ENCODE measurements at regions not wholly inside any gene's neighbourhood (a gene's known extent, or its start where the extent isn't known, plus 50 kb on each side); places are given as distances from the start of the nearest gene placed in this dataset.

DNA sequence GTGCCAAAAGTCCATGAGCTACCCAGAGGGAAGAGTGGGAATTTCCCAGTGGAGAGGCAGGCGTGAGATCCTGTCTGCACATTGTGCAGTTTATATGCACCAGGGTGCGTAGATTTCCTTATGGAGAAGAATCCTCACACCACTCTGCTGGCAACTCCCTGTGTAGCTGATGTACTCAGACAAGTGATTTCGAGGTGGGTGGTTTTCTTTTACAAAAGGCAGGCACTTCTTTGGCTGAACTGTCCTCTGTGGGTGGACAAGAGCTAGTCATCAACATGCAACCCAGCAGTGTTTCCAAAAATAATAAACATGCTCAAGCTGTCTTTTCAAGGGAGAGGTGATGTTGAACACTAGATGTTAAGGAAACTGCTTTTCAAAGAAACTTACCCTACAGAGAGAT, 121.7 kb upstream of the NXT1 start:
- TF ChIP-seq, protein P1, sequence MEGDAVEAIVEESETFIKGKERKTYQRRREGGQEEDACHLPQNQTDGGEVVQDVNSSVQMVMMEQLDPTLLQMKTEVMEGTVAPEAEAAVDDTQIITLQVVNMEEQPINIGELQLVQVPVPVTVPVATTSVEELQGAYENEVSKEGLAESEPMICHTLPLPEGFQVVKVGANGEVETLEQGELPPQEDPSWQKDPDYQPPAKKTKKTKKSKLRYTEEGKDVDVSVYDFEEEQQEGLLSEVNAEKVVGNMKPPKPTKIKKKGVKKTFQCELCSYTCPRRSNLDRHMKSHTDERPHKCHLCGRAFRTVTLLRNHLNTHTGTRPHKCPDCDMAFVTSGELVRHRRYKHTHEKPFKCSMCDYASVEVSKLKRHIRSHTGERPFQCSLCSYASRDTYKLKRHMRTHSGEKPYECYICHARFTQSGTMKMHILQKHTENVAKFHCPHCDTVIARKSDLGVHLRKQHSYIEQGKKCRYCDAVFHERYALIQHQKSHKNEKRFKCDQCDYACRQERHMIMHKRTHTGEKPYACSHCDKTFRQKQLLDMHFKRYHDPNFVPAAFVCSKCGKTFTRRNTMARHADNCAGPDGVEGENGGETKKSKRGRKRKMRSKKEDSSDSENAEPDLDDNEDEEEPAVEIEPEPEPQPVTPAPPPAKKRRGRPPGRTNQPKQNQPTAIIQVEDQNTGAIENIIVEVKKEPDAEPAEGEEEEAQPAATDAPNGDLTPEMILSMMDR (IDR thresholded peaks at IDR 0.05), result no peak
- TF ChIP-seq ZFX (IDR thresholded peaks at IDR 0.05; ENCODE audit: borderline replicate concordance), result no peak

Data from 22Rv1 (cell line).